Suprapubic skin (tissue), 4 donors: ENCODE measurements at regions not wholly inside any gene's neighbourhood (a gene's known extent, or its start where the extent isn't known, plus 50 kb on each side); places are given as distances from the start of the nearest gene placed in this dataset.

Source experiments
- CTCF ChIP-seq, 2 donors: fragments of 200-600 bp in 1 of 2; fragments of 450-650 bp in 1 of 2; sonication (generic) in 1 of 2; IDR thresholded peaks; one replicate each; pipeline ENCODE4 v1.5.1; 2016 to 2019; ENCODE audit warnings: antibody characterized with exemption in 2 of 2, mild to moderate bottlenecking in 1 of 2, moderate library complexity in 1 of 2
- POLR2A ChIP-seq, 2 donors: fragments of 450-650 bp; IDR thresholded peaks; one replicate each; pipeline ENCODE4 v1.6.1; 2017; ENCODE audit warnings: antibody characterized with exemption in 2 of 2, mild to moderate bottlenecking in 2 of 2, moderate library complexity in 2 of 2
- POLR2AphosphoS5 ChIP-seq, 3 donors: sonication (generic); formaldehyde crosslinking; IDR thresholded peaks; one replicate each; pipeline ENCODE4 v1.6.1; 2017; ENCODE audit warnings: antibody characterized with exemption in 3 of 3

- no peak for TF ChIP-seq CTCF (IDR thresholded peaks at IDR 0.05)
- TF ChIP-seq POLR2AphosphoS5 (IDR thresholded peaks at IDR 0.05): no peak
- TF ChIP-seq POLR2A (IDR thresholded peaks at IDR 0.05): no peak
Measured at GRCh38 chr13:90103099-90103784, 1244.2 kb upstream of the MIR17HG start.
